Fibroblast of the aortic adventitia (primary cell): ENCODE measurements at regions not wholly inside any gene's neighbourhood (a gene's known extent, or its start where the extent isn't known, plus 50 kb on each side); places are given as distances from the start of the nearest gene placed in this dataset.

Source experiments
- DNase-seq: peaks from one replicate; pipeline ENCODE4 v3.0.0-alpha.2; 2010; ENCODE audit warnings: low read depth
- H3K4me3 ChIP-seq: 2 replicates; pipeline ENCODE4 v1.5.1; 2011; ENCODE audit warnings: low read depth, mild to moderate bottlenecking, control low read depth, low read length, moderate library complexity
- TF ChIP-seq, protein P1 (sequence below): IDR thresholded peaks from 2 replicates; pipeline ENCODE4 v1.5.1; 2011; ENCODE audit warnings: mild to moderate bottlenecking, low read length, control low read depth, inconsistent platforms; ENCODE audit not compliant: insufficient read depth

DNA sequence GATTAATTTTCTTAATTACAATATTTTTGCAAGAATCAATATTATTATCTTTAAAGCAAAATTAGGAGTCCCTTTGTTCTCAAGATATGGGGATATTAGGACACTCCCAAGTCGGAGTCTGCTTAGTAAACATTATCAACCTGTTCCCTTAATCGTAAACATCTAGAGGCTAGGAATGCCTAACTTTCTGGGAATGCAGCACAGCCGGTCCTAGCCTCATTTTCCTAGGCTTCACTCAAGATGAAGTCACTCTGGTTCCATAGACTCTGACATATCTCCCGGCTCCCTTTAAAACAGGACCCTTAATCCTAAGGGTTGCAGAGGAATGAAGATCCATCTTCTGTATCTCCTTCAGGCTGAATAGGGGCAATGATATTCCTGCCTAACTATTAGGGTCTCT is 367.6 kb downstream of the GPM6A start:
- no peak for DNase-seq
- TF ChIP-seq, protein P1, sequence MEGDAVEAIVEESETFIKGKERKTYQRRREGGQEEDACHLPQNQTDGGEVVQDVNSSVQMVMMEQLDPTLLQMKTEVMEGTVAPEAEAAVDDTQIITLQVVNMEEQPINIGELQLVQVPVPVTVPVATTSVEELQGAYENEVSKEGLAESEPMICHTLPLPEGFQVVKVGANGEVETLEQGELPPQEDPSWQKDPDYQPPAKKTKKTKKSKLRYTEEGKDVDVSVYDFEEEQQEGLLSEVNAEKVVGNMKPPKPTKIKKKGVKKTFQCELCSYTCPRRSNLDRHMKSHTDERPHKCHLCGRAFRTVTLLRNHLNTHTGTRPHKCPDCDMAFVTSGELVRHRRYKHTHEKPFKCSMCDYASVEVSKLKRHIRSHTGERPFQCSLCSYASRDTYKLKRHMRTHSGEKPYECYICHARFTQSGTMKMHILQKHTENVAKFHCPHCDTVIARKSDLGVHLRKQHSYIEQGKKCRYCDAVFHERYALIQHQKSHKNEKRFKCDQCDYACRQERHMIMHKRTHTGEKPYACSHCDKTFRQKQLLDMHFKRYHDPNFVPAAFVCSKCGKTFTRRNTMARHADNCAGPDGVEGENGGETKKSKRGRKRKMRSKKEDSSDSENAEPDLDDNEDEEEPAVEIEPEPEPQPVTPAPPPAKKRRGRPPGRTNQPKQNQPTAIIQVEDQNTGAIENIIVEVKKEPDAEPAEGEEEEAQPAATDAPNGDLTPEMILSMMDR: no peak
- H3K4me3 ChIP-seq: no peak overlapping the region

DNA sequence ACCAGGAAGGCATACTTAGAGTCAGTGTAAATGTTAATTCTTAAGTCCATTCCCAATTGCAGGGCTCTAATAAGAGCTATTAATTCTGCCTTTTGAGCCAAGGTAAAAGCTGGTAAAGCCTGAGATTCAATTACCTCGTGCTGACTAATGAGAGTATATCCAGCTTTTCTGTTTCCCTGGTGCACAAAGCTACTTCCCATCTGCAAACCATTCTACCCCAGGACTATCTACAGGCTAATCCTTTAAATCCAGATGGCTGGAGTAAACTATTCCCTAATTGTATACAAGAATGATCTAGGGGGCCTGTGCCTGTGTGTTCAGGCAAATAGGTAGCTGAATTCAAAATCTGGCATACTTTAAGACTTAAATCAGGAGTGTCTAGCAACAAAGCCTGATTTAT is 365.0 kb downstream of the GPM6A start:
- DNase-seq: no peak
- no peak overlapping the region for H3K4me3 ChIP-seq
- TF ChIP-seq, protein P1: no peak

DNA sequence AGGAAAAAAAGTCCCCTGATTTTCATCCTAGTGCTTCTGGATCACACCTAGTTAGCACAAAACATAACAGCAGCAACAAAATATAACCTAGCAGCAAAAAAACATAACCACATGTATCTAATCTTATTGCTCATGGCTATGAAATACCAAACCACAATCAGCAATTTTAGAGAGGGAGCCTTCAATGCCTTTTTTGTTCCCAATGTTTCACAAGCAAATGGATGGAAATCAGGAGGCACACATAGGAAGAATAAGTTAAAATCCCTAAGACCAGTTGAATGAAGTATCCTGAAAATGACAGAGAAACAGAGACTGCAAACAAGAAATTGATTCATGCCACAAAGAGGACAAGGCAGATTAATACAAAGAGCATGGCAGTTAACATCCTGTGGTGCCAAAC is 361.6 kb downstream of the GPM6A start:
- TF ChIP-seq, protein P1: no peak
- DNase-seq: no peak
- no peak overlapping the region for H3K4me3 ChIP-seq

DNA sequence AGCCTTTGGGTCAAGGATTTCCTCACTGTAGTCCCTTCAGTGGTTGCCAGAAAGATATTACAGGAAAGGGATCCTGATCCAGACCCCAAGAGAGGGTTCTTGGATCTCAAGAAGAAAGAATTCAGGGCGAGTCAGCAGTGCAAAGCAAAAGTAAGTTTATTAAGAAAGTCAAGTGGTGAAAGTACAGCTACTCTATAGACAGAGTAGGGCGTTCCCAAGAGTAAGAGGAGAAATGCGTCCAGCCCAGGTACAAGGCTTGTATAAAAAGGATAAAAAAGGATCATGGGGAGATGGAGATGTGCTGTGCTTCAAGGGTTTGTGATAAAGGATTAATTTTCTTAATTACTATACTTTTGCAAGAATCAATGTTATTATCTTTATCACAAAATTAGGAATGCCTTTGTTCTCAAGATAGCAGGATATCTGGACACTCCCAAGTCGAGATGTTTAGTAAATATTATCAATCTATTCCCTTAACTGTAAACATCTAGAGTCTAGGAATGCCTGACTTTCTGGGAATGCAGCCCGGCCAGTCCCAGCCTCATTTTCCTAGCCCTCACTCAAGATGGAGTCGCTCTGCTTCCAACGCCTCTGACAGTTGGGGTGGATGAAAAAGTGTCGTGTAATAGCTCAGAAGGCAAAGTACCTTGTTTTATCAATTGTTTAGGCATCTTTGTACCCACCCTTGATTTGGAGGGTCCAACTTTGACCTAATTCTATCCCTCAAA is 360.7 kb downstream of the GPM6A start:
- no peak overlapping the region for H3K4me3 ChIP-seq
- no peak for DNase-seq
- TF ChIP-seq, protein P1: no peak

DNA sequence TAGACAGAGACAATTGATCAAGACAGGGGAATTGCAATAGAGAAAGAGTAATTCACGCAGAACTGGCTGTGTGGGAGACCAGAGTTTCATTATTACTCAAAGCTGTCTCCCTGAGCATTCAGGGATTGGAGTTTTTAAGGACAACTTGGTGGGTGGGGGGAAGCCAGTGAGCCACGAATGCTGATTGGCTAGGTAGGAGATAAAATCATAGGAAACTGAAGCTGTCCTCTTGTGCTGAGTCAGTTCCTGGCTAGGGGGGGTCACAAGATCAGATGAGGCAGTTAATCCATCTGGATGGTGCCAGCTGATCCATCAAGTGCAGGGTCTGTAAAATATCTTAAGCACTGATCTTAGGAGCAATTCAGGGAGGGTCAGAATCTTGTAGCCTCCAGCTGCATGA is 358.6 kb downstream of the GPM6A start:
- H3K4me3 ChIP-seq: no peak overlapping the region
- TF ChIP-seq, protein P1: no peak
- no peak for DNase-seq

DNA sequence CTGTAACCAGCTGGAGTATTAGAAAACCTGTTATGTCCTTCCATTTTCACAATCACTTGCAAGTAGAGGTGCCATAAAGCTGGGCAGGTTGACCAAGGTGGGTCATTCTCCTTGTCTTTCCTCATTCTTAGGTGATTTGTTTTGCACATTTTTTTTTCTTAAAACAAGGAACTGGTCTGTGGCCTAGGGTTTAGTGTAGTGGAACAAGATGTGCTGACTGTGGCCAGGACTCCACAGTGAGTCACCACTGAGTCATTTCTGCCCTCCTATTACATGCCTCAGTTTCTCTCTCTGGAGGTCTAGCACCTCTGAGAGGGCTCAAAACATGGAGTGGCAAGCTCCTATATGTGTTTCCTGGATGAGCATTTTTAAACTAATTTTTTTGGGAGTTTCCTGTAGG is 355.9 kb downstream of the GPM6A start:
- TF ChIP-seq, protein P1: no peak
- DNase-seq: no peak

DNA sequence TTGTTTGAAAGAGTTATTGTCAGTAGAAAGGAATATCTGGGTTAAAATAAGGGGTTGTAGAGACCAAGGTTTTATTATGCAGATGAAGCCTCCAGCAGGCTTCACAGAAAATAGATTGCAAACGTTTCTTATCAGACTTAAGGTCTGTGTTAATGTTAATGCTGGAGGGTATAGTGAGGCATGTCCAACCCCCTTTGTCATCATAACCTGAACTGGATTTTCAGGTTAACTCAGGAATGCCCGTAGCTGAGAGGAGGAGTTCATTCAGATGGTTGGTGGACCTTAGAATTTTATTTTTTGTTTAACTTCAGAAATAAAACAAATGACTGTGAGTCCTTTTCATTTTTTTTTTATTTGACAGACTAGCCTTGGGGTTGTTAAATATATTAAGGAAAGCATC is 354.1 kb downstream of the GPM6A start:
- no peak for DNase-seq
- TF ChIP-seq, protein P1: no peak
- no peak overlapping the region for H3K4me3 ChIP-seq

More for the DNA sequence above, 355.9 kb downstream of the GPM6A start:
- H3K4me3 ChIP-seq: no peak overlapping the region
